ENCODE measurements at regions not wholly inside any gene's neighbourhood (a gene's known extent, or its start where the extent isn't known, plus 50 kb on each side); places are given as distances from the start of the nearest gene placed in this dataset.

GRCh38 chr1:60918867-60919266 is 163.5 kb upstream of the NFIA start:
- no peak for TF ChIP-seq CTCF (IDR thresholded peaks at IDR 0.05; ENCODE audit: insufficient read depth, low read length, poor library complexity, severe bottlenecking)
- no peak for TF ChIP-seq EZH2phosphoT487 (conservative IDR thresholded peaks at IDR 0.05; ENCODE audit: low read length)

Data from SU-DHL-6 (cell line).